ENCODE measurements at regions not wholly inside any gene's neighbourhood (a gene's known extent, or its start where the extent isn't known, plus 50 kb on each side); places are given as distances from the start of the nearest gene placed in this dataset.

DNA sequence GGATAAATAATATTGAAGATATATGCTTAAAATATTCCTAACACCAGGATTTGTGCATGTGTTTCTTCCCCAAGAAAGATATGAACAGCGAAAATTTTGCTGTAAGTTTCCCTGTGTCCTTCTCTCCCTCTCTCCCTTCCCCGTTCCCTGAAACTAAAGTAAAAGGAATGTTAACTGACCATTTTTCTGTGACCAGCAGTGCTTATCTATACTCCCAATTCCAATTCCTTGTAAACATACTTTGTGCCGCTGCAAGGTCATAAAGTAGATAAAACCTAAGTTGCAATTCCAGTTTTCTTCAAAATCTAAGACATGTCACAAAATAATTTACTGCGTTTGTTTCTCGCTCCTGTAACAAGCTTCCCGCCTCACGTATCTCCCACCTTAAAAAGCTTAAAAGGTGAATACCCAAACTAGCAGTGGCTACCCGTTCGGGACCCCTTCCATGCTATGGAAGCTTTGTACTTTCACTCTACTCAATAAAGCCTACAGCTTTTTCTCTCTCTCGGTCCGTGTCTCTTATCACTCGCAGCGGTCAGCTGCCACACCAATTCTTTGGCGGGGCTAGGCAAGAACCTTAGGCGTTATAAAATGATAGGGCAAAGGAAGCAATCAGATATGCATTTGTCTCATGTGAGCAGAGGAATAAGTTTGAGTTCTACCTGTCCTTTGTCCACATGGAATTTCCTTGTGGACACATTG is 1798.0 kb downstream of the EFNA5 start:
- TF ChIP-seq YY1 (tag by site-specific recombination; IDR thresholded peaks at IDR 0.05) (no peak), ZNF324 (tag by site-specific recombination; IDR thresholded peaks at IDR 0.05) (no peak), ZNF561 (tag by site-specific recombination; IDR thresholded peaks at IDR 0.05; ENCODE audit: borderline replicate concordance) (no peak), ZBTB8A (tag by site-specific recombination; IDR thresholded peaks at IDR 0.05) (no peak), ZNF677 (tag by site-specific recombination; IDR thresholded peaks at IDR 0.05) (no peak), KLF7 (tag by site-specific recombination; IDR thresholded peaks at IDR 0.05; ENCODE audit: borderline replicate concordance) (no peak), ZNF23 (tag by site-specific recombination; IDR thresholded peaks at IDR 0.05; ENCODE audit: borderline replicate concordance) (no peak), KLF16 (tag by site-specific recombination; IDR thresholded peaks at IDR 0.05) (no peak), ZNF660 (tag by site-specific recombination; IDR thresholded peaks at IDR 0.05) (no peak), KLF10 (tag by site-specific recombination; IDR thresholded peaks at IDR 0.05) (no peak)
- TF ChIP-seq, protein P1, sequence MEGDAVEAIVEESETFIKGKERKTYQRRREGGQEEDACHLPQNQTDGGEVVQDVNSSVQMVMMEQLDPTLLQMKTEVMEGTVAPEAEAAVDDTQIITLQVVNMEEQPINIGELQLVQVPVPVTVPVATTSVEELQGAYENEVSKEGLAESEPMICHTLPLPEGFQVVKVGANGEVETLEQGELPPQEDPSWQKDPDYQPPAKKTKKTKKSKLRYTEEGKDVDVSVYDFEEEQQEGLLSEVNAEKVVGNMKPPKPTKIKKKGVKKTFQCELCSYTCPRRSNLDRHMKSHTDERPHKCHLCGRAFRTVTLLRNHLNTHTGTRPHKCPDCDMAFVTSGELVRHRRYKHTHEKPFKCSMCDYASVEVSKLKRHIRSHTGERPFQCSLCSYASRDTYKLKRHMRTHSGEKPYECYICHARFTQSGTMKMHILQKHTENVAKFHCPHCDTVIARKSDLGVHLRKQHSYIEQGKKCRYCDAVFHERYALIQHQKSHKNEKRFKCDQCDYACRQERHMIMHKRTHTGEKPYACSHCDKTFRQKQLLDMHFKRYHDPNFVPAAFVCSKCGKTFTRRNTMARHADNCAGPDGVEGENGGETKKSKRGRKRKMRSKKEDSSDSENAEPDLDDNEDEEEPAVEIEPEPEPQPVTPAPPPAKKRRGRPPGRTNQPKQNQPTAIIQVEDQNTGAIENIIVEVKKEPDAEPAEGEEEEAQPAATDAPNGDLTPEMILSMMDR (tag by site-specific recombination; IDR thresholded peaks at IDR 0.05) = no peak
- TF ChIP-seq, protein P2, sequence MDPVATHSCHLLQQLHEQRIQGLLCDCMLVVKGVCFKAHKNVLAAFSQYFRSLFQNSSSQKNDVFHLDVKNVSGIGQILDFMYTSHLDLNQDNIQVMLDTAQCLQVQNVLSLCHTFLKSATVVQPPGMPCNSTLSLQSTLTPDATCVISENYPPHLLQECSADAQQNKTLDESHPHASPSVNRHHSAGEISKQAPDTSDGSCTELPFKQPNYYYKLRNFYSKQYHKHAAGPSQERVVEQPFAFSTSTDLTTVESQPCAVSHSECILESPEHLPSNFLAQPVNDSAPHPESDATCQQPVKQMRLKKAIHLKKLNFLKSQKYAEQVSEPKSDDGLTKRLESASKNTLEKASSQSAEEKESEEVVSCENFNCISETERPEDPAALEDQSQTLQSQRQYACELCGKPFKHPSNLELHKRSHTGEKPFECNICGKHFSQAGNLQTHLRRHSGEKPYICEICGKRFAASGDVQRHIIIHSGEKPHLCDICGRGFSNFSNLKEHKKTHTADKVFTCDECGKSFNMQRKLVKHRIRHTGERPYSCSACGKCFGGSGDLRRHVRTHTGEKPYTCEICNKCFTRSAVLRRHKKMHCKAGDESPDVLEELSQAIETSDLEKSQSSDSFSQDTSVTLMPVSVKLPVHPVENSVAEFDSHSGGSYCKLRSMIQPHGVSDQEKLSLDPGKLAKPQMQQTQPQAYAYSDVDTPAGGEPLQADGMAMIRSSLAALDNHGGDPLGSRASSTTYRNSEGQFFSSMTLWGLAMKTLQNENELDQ (tag by site-specific recombination; IDR thresholded peaks at IDR 0.05; ENCODE audit: low read depth) = no peak

Measured in HEK293 (cell line).